Kidney (tissue), 13 donors: ENCODE measurements at regions not wholly inside any gene's neighbourhood (a gene's known extent, or its start where the extent isn't known, plus 50 kb on each side); places are given as distances from the start of the nearest gene placed in this dataset.

ENCODE experiments used
- DNase-seq, 5 donors: peaks; one replicate each; pipeline ENCODE4 v3.0.0-alpha.2; 2013 to 2020
- FAIRE-seq: peaks from 2 replicates; lab custom pipeline; 2012; peaks lifted over from hg19 to GRCh38; lab: Jason Lieb, UNC
- H3K27ac ChIP-seq, 2 donors: one replicate each; pipeline ENCODE4 v1.7.0; 2013; ENCODE audit warnings: low read depth in 2 of 2, low read length in 2 of 2, inconsistent platforms in 1 of 2
- H3K27me3 ChIP-seq: one replicate; pipeline ENCODE4 v1.7.1; 2013; ENCODE audit warnings: low read length, inconsistent platforms; ENCODE audit not compliant: control insufficient read depth, insufficient read depth
- H3K36me3 ChIP-seq, 3 donors: one replicate each; pipeline versions ENCODE4 v1.7.0 to v1.7.1; 2013; ENCODE audit warnings: low read length in 3 of 3, control low read depth in 1 of 3, inconsistent platforms in 1 of 3; ENCODE audit not compliant: insufficient read depth in 3 of 3, control insufficient read depth in 2 of 3
- H3K4me1 ChIP-seq, 3 donors: one replicate each; pipeline versions ENCODE4 v1.7.0 to v1.7.1; 2013; ENCODE audit warnings: low read length in 3 of 3, inconsistent platforms in 1 of 3, low read depth in 1 of 3; ENCODE audit not compliant: control insufficient read depth in 2 of 3, insufficient read depth in 2 of 3
- H3K4me3 ChIP-seq, 3 donors: one replicate each; pipeline versions ENCODE4 v1.7.0 to v1.8.1; 2013; ENCODE audit warnings: low read length in 3 of 3, control low read depth in 1 of 3, inconsistent platforms in 1 of 3
- H3K9ac ChIP-seq, 3 donors: one replicate each; pipeline versions ENCODE4 v1.7.0 to v1.7.1; 2013; ENCODE audit warnings: low read length in 3 of 3, control low read depth in 1 of 3, inconsistent platforms in 1 of 3
- H3K9me3 ChIP-seq, 3 donors: one replicate each; pipeline versions ENCODE4 v1.7.0 to v1.7.1; 2013; ENCODE audit warnings: low read length in 3 of 3, control low read depth in 1 of 3, inconsistent platforms in 1 of 3; ENCODE audit not compliant: control insufficient read depth in 2 of 3, insufficient read depth in 1 of 3
- CTCF ChIP-seq: IDR thresholded peaks from 3 replicates; pipeline ENCODE4 v1.5.1; 2012; ENCODE audit warnings: mild to moderate bottlenecking, moderate library complexity, borderline replicate concordance; ENCODE audit not compliant: insufficient read depth; ENCODE audit errors: extremely low read depth
- intact Hi-C: fragments of 100-400 bp; cut with DNase I; formaldehyde crosslinking; loops from one replicate; pipeline ENCODE4 v1.11.1; 2022
- donor health status: control.
- donor health status: control.
- donor health status: control.
- donor health status: control.
- donor health status: control.
- donor health status: DM: yes; HTN: yes; CAD: no.
- donor health status: Normal renal cell carcinoma (clear cell type).

DNA sequence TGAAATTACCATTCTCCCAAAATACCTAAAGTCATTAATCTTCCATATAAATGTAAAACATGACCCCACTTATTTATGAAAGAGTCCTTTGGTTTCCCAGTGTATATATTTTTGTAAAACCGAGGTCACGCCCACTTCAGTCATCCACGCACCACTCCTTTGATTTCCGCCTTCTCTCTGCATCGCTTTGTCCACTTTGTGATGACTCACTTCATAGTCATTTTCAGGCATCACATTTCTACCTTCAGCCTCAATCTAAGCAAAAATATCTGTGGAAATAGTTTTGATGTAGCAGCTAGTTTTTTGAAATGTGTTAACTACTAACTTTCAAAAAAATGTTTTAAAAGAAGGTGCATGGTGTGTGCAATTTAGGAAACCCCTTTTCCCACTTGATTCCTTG lies 793.5 kb upstream of the SOX11 start:
- H3K36me3 ChIP-seq, result no peaks in the 10 kb centered on the region
- no peaks in the 10 kb centered on the region for H3K9me3 ChIP-seq
- no peak overlapping the region for H3K9ac ChIP-seq
- no peak for TF ChIP-seq CTCF
- H3K27ac ChIP-seq, result no peak overlapping the region
- intact Hi-C loops, result no loop called here
- FAIRE-seq (no peak), DNase-seq (no peak)
- H3K27me3 ChIP-seq, result no peaks in the 10 kb centered on the region
- no peak overlapping the region for H3K4me3 ChIP-seq
- no peaks in the 10 kb centered on the region for H3K4me1 ChIP-seq

DNA sequence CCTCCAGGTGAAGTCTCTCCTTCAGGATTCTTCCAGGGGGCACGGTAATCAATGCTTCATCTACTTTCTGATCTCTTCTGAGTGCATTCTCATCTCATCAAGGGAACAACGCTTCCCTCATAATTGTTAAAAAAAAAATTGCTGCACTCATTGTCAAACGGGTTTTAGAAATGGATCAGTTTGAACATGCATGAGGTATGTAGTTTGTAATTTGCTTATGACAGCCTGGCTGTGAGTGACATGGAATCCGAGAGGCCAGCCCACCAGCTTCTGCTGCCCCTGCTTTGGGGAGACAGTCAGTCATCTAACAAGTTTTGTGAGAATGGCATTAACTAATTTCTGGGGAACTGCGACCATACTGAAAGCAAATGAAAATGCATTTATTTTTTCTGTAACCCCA lies 791.9 kb upstream of the SOX11 start:
- no peaks in the 10 kb centered on the region for H3K4me1 ChIP-seq
- intact Hi-C loops, result no loop called here
- DNase-seq (no peak), FAIRE-seq (no peak)
- no peaks in the 10 kb centered on the region for H3K9me3 ChIP-seq
- no peak overlapping the region for H3K4me3 ChIP-seq
- H3K36me3 ChIP-seq, result no peaks in the 10 kb centered on the region
- no peak overlapping the region for H3K9ac ChIP-seq
- no peak for TF ChIP-seq CTCF
- no peaks in the 10 kb centered on the region for H3K27me3 ChIP-seq
- no peak overlapping the region for H3K27ac ChIP-seq

- DNase-seq (peak in 1 of 5 donors; percentile 45), FAIRE-seq (no peak)
- no peaks in the 10 kb centered on the region for H3K9me3 ChIP-seq
- TF ChIP-seq CTCF, result no peak
- H3K9ac ChIP-seq, result no peak overlapping the region
- intact Hi-C loops, result no loop called here
- no peak overlapping the region for H3K4me3 ChIP-seq
- H3K27me3 ChIP-seq, result no peaks in the 10 kb centered on the region
- no peaks in the 10 kb centered on the region for H3K4me1 ChIP-seq
- no peak overlapping the region for H3K27ac ChIP-seq
- H3K36me3 ChIP-seq, result no peaks in the 10 kb centered on the region
These were observed 791.1 kb upstream of the SOX11 start for GRCh38 chr2:4900861-4901770.
